ENCODE measurements at regions not wholly inside any gene's neighbourhood (a gene's known extent, or its start where the extent isn't known, plus 50 kb on each side); places are given as distances from the start of the nearest gene placed in this dataset.

DNA sequence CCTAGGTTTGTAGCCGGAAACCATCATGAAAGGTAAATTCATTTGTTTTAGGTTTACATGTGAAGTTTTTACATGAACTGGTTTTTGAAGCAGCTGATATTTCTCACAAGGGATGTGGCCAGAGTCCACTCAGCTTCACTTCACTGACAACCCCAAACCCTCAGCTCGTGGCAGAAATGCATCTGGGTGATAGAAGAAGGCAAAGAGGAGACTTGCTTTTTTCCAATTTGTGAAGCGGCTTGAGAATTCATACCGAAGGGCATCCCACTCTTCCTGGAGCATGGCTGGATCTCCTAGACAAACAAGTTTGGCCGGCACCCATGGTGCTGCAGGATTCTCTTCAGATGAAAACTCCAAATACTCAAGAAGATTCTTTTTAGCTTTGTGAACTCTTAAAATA is 392.8 kb upstream of the CNR1 start:
- Histone ChIP-seq H3K9me3 (ENCODE audit: control insufficient read depth, insufficient read depth, low read depth, low read length) (no peaks in the 10 kb centered on the region), H3K36me3 (ENCODE audit: control insufficient read depth, insufficient read depth, low read length) (no peaks in the 10 kb centered on the region), H3K9ac (ENCODE audit: insufficient read depth, low read length) (no peak overlapping the region), H3K27me3 (ENCODE audit: control insufficient read depth, insufficient read depth, low read length) (no peaks in the 10 kb centered on the region), H3K4me1 (ENCODE audit: control insufficient read depth, extremely low read depth, insufficient read depth, low read length) (no peaks in the 10 kb centered on the region), H4K20me1 (ENCODE audit: control insufficient read depth, extremely low read depth, insufficient read depth, low read length) (no peaks in the 10 kb centered on the region), H3K27ac (ENCODE audit: insufficient read depth, low read length) (no peak overlapping the region), H3K4me2 (ENCODE audit: extremely low read depth, insufficient read depth, low read length) (no peak overlapping the region), H3K79me2 (ENCODE audit: control insufficient read depth, insufficient read depth, low read length) (no peaks in the 10 kb centered on the region), H3K4me3 (replicated peaks in 1 of 4; ENCODE audit: control extremely low read depth in 1 of 4, insufficient read depth in 1 of 4, low read depth in 3 of 4, low read length in 4 of 4) (no peak overlapping the region), H2AFZ (ENCODE audit: low read length) (no peak overlapping the region)
- TF ChIP-seq, protein P1, sequence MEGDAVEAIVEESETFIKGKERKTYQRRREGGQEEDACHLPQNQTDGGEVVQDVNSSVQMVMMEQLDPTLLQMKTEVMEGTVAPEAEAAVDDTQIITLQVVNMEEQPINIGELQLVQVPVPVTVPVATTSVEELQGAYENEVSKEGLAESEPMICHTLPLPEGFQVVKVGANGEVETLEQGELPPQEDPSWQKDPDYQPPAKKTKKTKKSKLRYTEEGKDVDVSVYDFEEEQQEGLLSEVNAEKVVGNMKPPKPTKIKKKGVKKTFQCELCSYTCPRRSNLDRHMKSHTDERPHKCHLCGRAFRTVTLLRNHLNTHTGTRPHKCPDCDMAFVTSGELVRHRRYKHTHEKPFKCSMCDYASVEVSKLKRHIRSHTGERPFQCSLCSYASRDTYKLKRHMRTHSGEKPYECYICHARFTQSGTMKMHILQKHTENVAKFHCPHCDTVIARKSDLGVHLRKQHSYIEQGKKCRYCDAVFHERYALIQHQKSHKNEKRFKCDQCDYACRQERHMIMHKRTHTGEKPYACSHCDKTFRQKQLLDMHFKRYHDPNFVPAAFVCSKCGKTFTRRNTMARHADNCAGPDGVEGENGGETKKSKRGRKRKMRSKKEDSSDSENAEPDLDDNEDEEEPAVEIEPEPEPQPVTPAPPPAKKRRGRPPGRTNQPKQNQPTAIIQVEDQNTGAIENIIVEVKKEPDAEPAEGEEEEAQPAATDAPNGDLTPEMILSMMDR (conservative IDR thresholded peaks at IDR 0.05 in 1 of 2, IDR thresholded peaks at IDR 0.05 in 1 of 2; ENCODE audit: low read depth in 1 of 2, low read length in 2 of 2): no peak
- TF ChIP-seq EZH2 (IDR thresholded peaks at IDR 0.05; ENCODE audit: low read length, missing control alignments): no peak
- no peak for DNase-seq (ENCODE audit: low read depth in 2 of 2)

DNA sequence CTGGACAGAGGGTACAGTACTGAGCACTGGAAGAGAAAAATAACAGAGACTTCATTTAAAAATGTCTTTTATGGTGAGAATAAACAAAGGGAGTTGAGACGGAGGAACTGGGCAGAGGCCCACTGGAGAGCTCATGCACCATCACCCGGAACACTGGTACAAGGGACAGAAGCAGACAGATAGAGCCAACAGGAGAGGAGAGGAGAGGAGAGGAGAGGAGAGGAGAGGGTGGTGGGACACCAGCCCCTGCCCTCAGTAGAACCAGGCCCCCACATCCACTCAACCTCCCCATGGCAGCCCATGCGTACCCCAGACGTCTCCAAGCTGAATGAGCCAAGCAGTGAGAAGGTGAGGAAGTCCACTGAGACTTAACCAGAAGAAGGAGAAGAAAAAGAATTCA is 390.5 kb upstream of the CNR1 start:
- no peaks in the 10 kb centered on the region for H3K79me2 ChIP-seq (ENCODE audit: control insufficient read depth, insufficient read depth, low read length)
- no peak for DNase-seq (ENCODE audit: low read depth in 2 of 2)
- no peak overlapping the region for H3K4me2 ChIP-seq (ENCODE audit: extremely low read depth, insufficient read depth, low read length)
- H3K9me3 ChIP-seq (ENCODE audit: control insufficient read depth, insufficient read depth, low read depth, low read length): no peaks in the 10 kb centered on the region
- no peak overlapping the region for H3K27ac ChIP-seq (ENCODE audit: insufficient read depth, low read length)
- H4K20me1 ChIP-seq (ENCODE audit: control insufficient read depth, extremely low read depth, insufficient read depth, low read length): no peaks in the 10 kb centered on the region
- no peak overlapping the region for H3K9ac ChIP-seq (ENCODE audit: insufficient read depth, low read length)
- H3K36me3 ChIP-seq (ENCODE audit: control insufficient read depth, insufficient read depth, low read length): no peaks in the 10 kb centered on the region
- H2AFZ ChIP-seq (ENCODE audit: low read length): no peak overlapping the region
- TF ChIP-seq EZH2 (IDR thresholded peaks at IDR 0.05; ENCODE audit: low read length, missing control alignments): no peak
- TF ChIP-seq, protein P1 (conservative IDR thresholded peaks at IDR 0.05 in 1 of 2, IDR thresholded peaks at IDR 0.05 in 1 of 2; ENCODE audit: low read depth in 1 of 2, low read length in 2 of 2): no peak
- no peak overlapping the region for H3K4me3 ChIP-seq (replicated peaks in 1 of 4; ENCODE audit: control extremely low read depth in 1 of 4, insufficient read depth in 1 of 4, low read depth in 3 of 4, low read length in 4 of 4)
- no peaks in the 10 kb centered on the region for H3K4me1 ChIP-seq (ENCODE audit: control insufficient read depth, extremely low read depth, insufficient read depth, low read length)
- H3K27me3 ChIP-seq (ENCODE audit: control insufficient read depth, insufficient read depth, low read length): no peaks in the 10 kb centered on the region

DNA sequence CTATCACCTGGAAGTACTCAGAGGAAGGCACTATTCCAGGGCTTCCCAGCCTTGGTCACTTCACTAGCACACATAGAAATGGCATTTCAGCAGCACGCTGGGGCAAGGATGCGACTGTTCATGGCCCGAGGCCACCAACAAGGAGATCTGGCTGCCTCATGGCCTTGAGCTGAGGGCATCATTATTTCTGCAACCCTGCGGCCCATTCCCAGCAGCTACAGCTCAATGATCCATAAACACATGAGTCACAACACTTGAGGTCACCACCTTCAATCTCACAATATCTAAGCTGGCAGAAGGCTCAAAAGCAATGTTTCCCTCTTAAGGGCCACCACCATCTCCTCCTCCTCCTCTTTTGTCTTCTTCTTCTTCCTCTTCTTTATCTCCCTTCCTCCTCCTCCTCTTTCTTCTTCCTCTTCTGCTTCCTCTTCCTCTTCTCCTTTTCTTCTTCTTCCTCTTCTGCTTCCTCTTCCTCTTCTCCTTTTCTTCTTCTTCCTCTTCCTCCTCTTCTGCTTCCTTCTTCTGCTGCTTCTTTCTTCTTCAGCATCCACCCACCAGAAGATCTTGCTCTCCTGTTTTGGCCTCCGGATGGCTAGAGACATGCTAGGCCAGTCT is 382.9 kb upstream of the CNR1 start:
- no peak overlapping the region for H3K9ac ChIP-seq (ENCODE audit: insufficient read depth, low read length)
- H3K79me2 ChIP-seq (ENCODE audit: control insufficient read depth, insufficient read depth, low read length): no peaks in the 10 kb centered on the region
- no peak for TF ChIP-seq EZH2 (IDR thresholded peaks at IDR 0.05; ENCODE audit: low read length, missing control alignments)
- TF ChIP-seq, protein P1 (conservative IDR thresholded peaks at IDR 0.05 in 1 of 2, IDR thresholded peaks at IDR 0.05 in 1 of 2; ENCODE audit: low read depth in 1 of 2, low read length in 2 of 2): no peak
- no peaks in the 10 kb centered on the region for H4K20me1 ChIP-seq (ENCODE audit: control insufficient read depth, extremely low read depth, insufficient read depth, low read length)
- no peak overlapping the region for H3K4me2 ChIP-seq (ENCODE audit: extremely low read depth, insufficient read depth, low read length)
- H3K4me1 ChIP-seq (ENCODE audit: control insufficient read depth, extremely low read depth, insufficient read depth, low read length): no peaks in the 10 kb centered on the region
- H2AFZ ChIP-seq (ENCODE audit: low read length): no peak overlapping the region
- H3K36me3 ChIP-seq (ENCODE audit: control insufficient read depth, insufficient read depth, low read length): no peaks in the 10 kb centered on the region
- H3K27ac ChIP-seq (ENCODE audit: insufficient read depth, low read length): no peak overlapping the region
- H3K9me3 ChIP-seq (ENCODE audit: control insufficient read depth, insufficient read depth, low read depth, low read length): no peaks in the 10 kb centered on the region
- no peak overlapping the region for H3K4me3 ChIP-seq (replicated peaks in 1 of 4; ENCODE audit: control extremely low read depth in 1 of 4, insufficient read depth in 1 of 4, low read depth in 3 of 4, low read length in 4 of 4)
- no peaks in the 10 kb centered on the region for H3K27me3 ChIP-seq (ENCODE audit: control insufficient read depth, insufficient read depth, low read length)
- DNase-seq (ENCODE audit: low read depth in 2 of 2): no peak

Data from fibroblast of lung (primary cell).